Right atrium auricular region (tissue), 2 donors: ENCODE measurements at regions not wholly inside any gene's neighbourhood (a gene's known extent, or its start where the extent isn't known, plus 50 kb on each side); places are given as distances from the start of the nearest gene placed in this dataset.

Experiments used
- DNase-seq: peaks from one replicate; pipeline ENCODE4 v3.0.0-alpha.2; 2019; ENCODE audit warnings: low spot score
- H3K27ac ChIP-seq, 2 donors: fragments of 200-600 bp; sonication (generic); 1 replicate in 1 of 2; 2 replicates in 1 of 2; pipeline ENCODE4 v1.5.1; 2016 to 2019
- H3K27me3 ChIP-seq, 2 donors: fragments of 200-600 bp; sonication (generic); one replicate each; pipeline versions ENCODE4 v1.5.1 to v1.6.0; 2017 to 2019
- H3K36me3 ChIP-seq: fragments of 200-600 bp; sonication (generic); one replicate; pipeline ENCODE4 v1.5.1; 2016
- H3K4me1 ChIP-seq, 2 donors: fragments of 200-600 bp; sonication (generic); one replicate each; pipeline versions ENCODE4 v1.5.1 to v1.6.0; 2017 to 2019
- H3K4me3 ChIP-seq, 2 donors: fragments of 200-600 bp; sonication (generic); 1 replicate in 1 of 2; 2 replicates in 1 of 2; pipeline ENCODE4 v1.5.1; 2017 to 2019; ENCODE audit warnings: mild to moderate bottlenecking in 1 of 2, moderate library complexity in 1 of 2
- H3K9me3 ChIP-seq, 2 donors: fragments of 200-600 bp; sonication (generic); one replicate each; pipeline ENCODE4 v1.5.1; 2019
- TF ChIP-seq, protein P1 (sequence below), 2 donors: fragments of 200-600 bp; sonication (generic); IDR thresholded peaks; one replicate each; pipeline ENCODE4 v1.5.1; 2019; ENCODE audit warnings: antibody characterized with exemption in 2 of 2

DNA sequence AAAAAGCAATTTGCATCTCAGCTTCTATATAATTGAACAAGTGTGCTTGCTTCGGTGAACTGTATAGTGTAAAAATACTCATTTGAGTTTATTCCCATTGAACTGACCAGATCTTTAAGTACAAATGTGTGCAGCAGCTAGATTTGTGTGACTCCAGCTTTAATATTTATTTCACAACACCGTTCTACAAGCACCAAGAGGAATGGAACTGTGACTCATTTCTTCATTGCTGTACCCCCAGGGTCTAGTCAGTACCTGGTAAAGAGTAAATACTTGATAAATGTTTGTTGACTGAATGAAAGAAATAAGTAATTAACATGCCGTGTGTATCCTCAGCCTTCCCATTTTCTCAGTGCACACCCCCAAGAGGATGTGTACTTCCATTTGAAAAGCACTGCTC is 464.8 kb downstream of the CBLN4 start:
- TF ChIP-seq, protein P1, sequence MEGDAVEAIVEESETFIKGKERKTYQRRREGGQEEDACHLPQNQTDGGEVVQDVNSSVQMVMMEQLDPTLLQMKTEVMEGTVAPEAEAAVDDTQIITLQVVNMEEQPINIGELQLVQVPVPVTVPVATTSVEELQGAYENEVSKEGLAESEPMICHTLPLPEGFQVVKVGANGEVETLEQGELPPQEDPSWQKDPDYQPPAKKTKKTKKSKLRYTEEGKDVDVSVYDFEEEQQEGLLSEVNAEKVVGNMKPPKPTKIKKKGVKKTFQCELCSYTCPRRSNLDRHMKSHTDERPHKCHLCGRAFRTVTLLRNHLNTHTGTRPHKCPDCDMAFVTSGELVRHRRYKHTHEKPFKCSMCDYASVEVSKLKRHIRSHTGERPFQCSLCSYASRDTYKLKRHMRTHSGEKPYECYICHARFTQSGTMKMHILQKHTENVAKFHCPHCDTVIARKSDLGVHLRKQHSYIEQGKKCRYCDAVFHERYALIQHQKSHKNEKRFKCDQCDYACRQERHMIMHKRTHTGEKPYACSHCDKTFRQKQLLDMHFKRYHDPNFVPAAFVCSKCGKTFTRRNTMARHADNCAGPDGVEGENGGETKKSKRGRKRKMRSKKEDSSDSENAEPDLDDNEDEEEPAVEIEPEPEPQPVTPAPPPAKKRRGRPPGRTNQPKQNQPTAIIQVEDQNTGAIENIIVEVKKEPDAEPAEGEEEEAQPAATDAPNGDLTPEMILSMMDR (IDR thresholded peaks at IDR 0.05): no peak
- Histone ChIP-seq H3K27me3 (no peaks in the 10 kb centered on the region), H3K36me3 (no peaks in the 10 kb centered on the region), H3K9me3 (no peaks in the 10 kb centered on the region), H3K4me1 (no peaks in the 10 kb centered on the region), H3K4me3 (no peak overlapping the region), H3K27ac (no peak overlapping the region)
- DNase-seq: no peak

DNA sequence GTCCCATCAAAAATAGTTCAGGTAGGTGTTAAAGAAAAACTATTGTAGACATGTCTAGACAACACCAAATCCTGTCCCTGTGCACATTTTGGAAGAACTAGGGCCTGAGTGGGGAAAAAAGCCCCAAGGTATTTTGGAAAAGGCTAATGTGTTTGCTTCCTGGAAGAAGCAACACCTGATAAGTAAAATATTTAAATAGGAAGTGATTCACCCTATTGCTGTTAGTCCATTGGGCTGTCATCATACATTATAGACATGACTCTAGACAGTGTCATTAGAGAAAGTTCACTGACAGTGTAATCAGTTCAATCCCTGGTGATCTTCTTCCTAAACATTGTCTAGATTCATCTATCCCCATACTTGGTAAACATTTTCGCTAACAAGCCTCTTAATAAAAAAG is 465.3 kb downstream of the CBLN4 start:
- Histone ChIP-seq H3K4me1 (no peaks in the 10 kb centered on the region), H3K27me3 (no peaks in the 10 kb centered on the region), H3K27ac (no peak overlapping the region), H3K9me3 (no peaks in the 10 kb centered on the region), H3K36me3 (no peaks in the 10 kb centered on the region), H3K4me3 (no peak overlapping the region)
- TF ChIP-seq, protein P1 (IDR thresholded peaks at IDR 0.05): no peak
- no peak for DNase-seq

DNA sequence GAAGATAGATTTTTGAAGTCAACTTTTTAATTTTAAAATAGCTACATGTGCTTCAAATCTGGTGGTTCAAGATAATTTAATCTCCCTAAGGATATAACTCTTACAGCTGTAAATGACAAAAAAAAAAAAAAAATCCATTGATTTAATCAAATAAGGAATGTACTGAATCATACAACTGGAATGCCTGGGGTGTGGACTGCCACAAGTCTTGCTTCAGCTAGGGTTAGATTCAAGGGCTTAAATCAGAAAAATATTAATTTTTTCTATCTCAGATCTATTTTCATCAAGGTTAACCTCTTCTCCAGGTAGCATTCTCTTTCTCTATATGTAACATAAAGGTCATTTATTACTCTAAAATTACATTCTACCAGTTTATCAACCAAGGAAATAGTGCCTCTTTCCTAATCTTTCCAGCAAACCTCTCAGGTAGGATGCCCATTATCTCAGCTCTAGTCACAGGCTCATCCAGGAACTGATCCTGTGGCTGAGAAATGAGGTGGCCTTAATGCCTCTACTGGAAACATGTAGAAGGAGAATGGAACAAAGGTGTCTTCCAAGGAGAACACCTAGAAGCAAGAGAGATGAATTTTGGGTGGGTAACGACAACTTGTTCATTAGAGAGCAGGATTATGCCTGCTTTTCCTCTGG is 466.9 kb downstream of the CBLN4 start:
- TF ChIP-seq, protein P1 (IDR thresholded peaks at IDR 0.05): no peak
- Histone ChIP-seq H3K4me3 (no peak overlapping the region), H3K9me3 (no peaks in the 10 kb centered on the region), H3K27me3 (no peaks in the 10 kb centered on the region), H3K36me3 (no peaks in the 10 kb centered on the region), H3K4me1 (no peaks in the 10 kb centered on the region), H3K27ac (no peak overlapping the region)
- no peak for DNase-seq

DNA sequence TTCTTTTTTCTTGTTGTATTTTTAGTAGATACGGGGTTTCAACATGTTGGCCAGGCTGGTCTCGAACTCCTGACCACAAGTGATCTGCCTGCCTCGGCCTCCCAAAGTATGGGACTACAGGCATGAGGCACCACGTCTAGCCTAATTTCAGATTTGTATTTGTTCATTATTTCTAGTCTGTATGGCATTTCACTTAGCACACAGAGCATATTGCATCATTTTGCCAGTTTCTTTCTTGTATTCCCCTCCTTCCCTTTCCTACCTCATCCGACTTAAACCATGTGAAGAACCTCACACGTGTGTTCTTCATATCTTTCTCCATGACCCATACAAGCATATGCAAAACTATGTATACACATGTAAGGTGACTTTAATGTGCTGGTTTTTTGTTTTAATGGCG is 470.0 kb downstream of the CBLN4 start:
- DNase-seq: no peak

DNA sequence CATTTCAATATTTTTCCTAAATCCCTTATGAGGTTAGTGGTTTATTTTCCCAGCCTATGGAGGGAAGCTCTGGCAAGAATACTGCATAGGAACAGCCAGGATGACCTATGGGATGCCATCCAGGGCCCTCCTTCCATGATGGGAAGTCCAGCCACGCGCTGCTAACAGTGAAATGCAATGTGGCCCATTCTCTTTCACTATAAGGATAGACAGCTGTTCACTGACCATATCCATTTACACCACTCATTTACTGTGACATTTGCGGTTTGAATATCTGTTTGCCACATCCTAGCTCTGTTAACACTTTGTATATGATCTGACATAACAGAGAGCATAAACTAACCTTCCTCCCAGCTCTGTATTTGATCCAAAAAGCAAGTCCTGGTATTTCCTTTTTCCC is 471.7 kb downstream of the CBLN4 start:
- no peaks in the 10 kb centered on the region for H3K27me3 ChIP-seq
- H3K9me3 ChIP-seq: no peaks in the 10 kb centered on the region
- no peak overlapping the region for H3K27ac ChIP-seq
- H3K4me3 ChIP-seq: no peak overlapping the region
- no peaks in the 10 kb centered on the region for H3K36me3 ChIP-seq
- DNase-seq: no peak
- TF ChIP-seq, protein P1 (IDR thresholded peaks at IDR 0.05): no peak
- no peaks in the 10 kb centered on the region for H3K4me1 ChIP-seq

More for the DNA sequence above, 470.0 kb downstream of the CBLN4 start:
- TF ChIP-seq, protein P1 (IDR thresholded peaks at IDR 0.05): no peak
- H3K36me3 ChIP-seq: no peaks in the 10 kb centered on the region
- H3K4me1 ChIP-seq: no peaks in the 10 kb centered on the region
- no peak overlapping the region for H3K27ac ChIP-seq
- H3K27me3 ChIP-seq: no peaks in the 10 kb centered on the region
- H3K4me3 ChIP-seq: no peak overlapping the region
- no peaks in the 10 kb centered on the region for H3K9me3 ChIP-seq

DNA sequence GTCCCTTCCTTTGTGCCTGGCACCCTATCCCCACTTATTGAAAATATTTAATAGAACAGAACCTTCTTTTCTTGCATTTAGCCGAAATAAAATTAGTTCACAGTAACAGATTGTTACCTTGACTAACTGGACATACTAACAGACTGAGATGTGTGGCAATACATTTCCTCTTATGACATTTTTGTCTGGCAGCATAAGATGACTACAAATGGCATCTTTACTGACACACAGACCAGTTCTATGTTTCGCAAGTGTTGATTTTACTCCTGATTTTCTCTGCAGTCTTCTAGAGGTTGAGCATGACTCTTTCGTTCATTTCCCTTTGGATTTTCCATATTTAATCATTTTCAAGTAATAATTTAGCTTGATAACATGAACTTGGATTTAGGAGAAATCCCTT is 474.6 kb downstream of the CBLN4 start:
- Histone ChIP-seq H3K4me1 (no peaks in the 10 kb centered on the region), H3K9me3 (no peaks in the 10 kb centered on the region), H3K27ac (no peak overlapping the region), H3K36me3 (no peaks in the 10 kb centered on the region), H3K4me3 (no peak overlapping the region), H3K27me3 (no peaks in the 10 kb centered on the region)
- TF ChIP-seq, protein P1 (IDR thresholded peaks at IDR 0.05): no peak
- no peak for DNase-seq
